NB4 (cell line): ENCODE measurements at regions not wholly inside any gene's neighbourhood (a gene's known extent, or its start where the extent isn't known, plus 50 kb on each side); places are given as distances from the start of the nearest gene placed in this dataset.

ENCODE experiments used
- POLR2A ChIP-seq: IDR thresholded peaks from 2 replicates; pipeline ENCODE4 v1.6.1; 2011; ENCODE audit warnings: mild to moderate bottlenecking; ENCODE audit not compliant: insufficient read length; ENCODE audit errors: extremely low read depth
- TF ChIP-seq, protein P1 (sequence below): IDR thresholded peaks from one replicate; pipeline ENCODE4 v1.5.1; 2012; ENCODE audit warnings: low read depth, low read length
- TF ChIP-seq, protein P2 (sequence below): IDR thresholded peaks from 2 replicates; pipeline ENCODE4 v1.6.1; 2011; ENCODE audit warnings: low read depth, low read length

DNA sequence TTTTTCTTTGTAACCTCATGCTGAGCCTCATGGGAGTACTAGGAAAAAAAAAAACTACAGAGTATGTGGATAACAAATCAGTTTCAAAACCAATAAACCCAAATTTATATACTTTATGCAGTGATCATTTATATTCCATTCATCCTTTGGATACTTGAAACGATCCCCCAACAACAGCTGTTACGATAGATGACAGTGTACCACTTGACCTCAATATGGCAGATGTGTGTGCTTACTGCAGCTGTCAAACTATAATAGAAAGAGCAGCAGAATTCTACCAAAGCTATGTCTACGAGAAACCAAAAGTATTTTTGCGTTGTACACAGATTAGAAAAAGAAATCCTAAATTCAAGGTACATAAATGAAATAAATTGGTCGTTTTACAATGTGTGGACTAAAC is 337.8 kb downstream of the PDGFC start:
- no peak for TF ChIP-seq POLR2A
- TF ChIP-seq, protein P1, sequence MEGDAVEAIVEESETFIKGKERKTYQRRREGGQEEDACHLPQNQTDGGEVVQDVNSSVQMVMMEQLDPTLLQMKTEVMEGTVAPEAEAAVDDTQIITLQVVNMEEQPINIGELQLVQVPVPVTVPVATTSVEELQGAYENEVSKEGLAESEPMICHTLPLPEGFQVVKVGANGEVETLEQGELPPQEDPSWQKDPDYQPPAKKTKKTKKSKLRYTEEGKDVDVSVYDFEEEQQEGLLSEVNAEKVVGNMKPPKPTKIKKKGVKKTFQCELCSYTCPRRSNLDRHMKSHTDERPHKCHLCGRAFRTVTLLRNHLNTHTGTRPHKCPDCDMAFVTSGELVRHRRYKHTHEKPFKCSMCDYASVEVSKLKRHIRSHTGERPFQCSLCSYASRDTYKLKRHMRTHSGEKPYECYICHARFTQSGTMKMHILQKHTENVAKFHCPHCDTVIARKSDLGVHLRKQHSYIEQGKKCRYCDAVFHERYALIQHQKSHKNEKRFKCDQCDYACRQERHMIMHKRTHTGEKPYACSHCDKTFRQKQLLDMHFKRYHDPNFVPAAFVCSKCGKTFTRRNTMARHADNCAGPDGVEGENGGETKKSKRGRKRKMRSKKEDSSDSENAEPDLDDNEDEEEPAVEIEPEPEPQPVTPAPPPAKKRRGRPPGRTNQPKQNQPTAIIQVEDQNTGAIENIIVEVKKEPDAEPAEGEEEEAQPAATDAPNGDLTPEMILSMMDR, result no peak
- TF ChIP-seq, protein P2, sequence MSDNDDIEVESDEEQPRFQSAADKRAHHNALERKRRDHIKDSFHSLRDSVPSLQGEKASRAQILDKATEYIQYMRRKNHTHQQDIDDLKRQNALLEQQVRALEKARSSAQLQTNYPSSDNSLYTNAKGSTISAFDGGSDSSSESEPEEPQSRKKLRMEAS, result no peak
